ENCODE measurements at regions not wholly inside any gene's neighbourhood (a gene's known extent, or its start where the extent isn't known, plus 50 kb on each side); places are given as distances from the start of the nearest gene placed in this dataset.

DNA sequence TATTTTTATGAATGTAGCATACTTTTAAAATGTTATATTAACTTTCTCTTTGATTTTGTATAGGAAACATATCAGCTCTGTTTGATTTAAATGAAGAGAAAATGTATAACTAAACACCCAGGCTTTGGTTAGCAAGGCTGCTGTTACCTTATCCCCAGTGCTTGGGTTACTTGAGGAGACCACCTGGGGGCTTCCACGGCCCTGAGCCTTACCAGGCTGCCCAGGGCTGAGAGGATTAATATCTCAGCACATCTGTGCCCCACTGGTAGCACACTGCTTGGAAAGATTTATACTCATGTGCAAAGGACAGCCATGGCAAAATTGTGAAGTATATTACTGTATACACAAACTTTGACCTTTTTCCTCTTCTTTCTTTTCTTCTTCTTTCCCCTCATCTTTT, 752.9 kb downstream of the RAPGEF2 start:
- Histone ChIP-seq H3K4me3 (replicated peaks in 1 of 2; ENCODE audit: low read depth in 1 of 2, low read length in 2 of 2) (no peak overlapping the region), H3K27me3 (ENCODE audit: insufficient read depth, low read length) (no peaks in the 10 kb centered on the region), H3K36me3 (ENCODE audit: control insufficient read depth in 1 of 2, insufficient read depth in 2 of 2, low read length in 2 of 2) (no peaks in the 10 kb centered on the region), H3K4me1 (ENCODE audit: control insufficient read depth in 1 of 2, insufficient read depth in 2 of 2, low read length in 2 of 2) (no peaks in the 10 kb centered on the region), H3K9ac (ENCODE audit: low read length) (no peak overlapping the region), H3K9me2 (ENCODE audit: insufficient read depth) (no peaks in the 10 kb centered on the region), H2AFZ (ENCODE audit: low read depth, low read length, poor library complexity, severe bottlenecking) (no peak overlapping the region), H4K20me1 (ENCODE audit: insufficient read depth) (no peaks in the 10 kb centered on the region), H3K4me2 (ENCODE audit: low read length) (no peak overlapping the region), H3K79me2 (ENCODE audit: insufficient read depth, low read length) (no peaks in the 10 kb centered on the region), H3K27ac (ENCODE audit: low read depth, low read length) (no peak overlapping the region), H3K9me3 (ENCODE audit: control insufficient read depth in 1 of 2, insufficient read depth in 1 of 2, low read depth in 1 of 2, low read length in 2 of 2) (no peaks in the 10 kb centered on the region)
- ChIA-PET POLR2A (no interaction called here), RAD21 (ENCODE audit: low non-redundant PET in 1 of 2, low total read pairs in 2 of 2, uncharacterized antibody in 2 of 2, unreplicated experiment in 2 of 2) (no interaction called here), CTCF (no interaction called here)
- DNase-seq (ENCODE audit: low read depth, low spot score), result no peak
- intact Hi-C loops (cut with micrococcal nuclease), result no loop called here
- no TSS peak for BruUV-seq (replicated peaks)
- TF ChIP-seq ZFX (IDR thresholded peaks at IDR 0.05) (no peak), ELF1 (IDR thresholded peaks at IDR 0.05; ENCODE audit: borderline replicate concordance, low read depth) (no peak), SP1 (IDR thresholded peaks at IDR 0.05; ENCODE audit: low read depth) (no peak), EGR1 (IDR thresholded peaks at IDR 0.05; ENCODE audit: low read depth) (no peak), FOSL1 (IDR thresholded peaks at IDR 0.05; ENCODE audit: low read depth) (no peak), ZNF274 (IDR thresholded peaks at IDR 0.05; ENCODE audit: low read depth, low read length) (no peak), JUND (IDR thresholded peaks at IDR 0.05) (no peak), REST (IDR thresholded peaks at IDR 0.05; ENCODE audit: low read depth) (no peak), CBX3 (IDR thresholded peaks at IDR 0.05; ENCODE audit: low read depth) (no peak), POLR2A (IDR thresholded peaks at IDR 0.05; ENCODE audit: borderline replicate concordance, extremely low read depth, insufficient read depth, insufficient read length) (no peak), EZH2phosphoT487 (IDR thresholded peaks at IDR 0.05; ENCODE audit: borderline replicate concordance) (no peak), CEBPB (IDR thresholded peaks at IDR 0.05; ENCODE audit: low read depth) (no peak), POLR2AphosphoS5 (IDR thresholded peaks at IDR 0.05; ENCODE audit: low read depth, low read length) (no peak), YY1 (IDR thresholded peaks at IDR 0.05; ENCODE audit: extremely low read depth, insufficient replicate concordance, low read depth, low read length) (no peak), EZH2 (IDR thresholded peaks at IDR 0.05) (no peak)
- TF ChIP-seq, protein P1, sequence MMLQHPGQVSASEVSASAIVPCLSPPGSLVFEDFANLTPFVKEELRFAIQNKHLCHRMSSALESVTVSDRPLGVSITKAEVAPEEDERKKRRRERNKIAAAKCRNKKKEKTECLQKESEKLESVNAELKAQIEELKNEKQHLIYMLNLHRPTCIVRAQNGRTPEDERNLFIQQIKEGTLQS (IDR thresholded peaks at IDR 0.05), result no peak
- TF ChIP-seq, protein P2, sequence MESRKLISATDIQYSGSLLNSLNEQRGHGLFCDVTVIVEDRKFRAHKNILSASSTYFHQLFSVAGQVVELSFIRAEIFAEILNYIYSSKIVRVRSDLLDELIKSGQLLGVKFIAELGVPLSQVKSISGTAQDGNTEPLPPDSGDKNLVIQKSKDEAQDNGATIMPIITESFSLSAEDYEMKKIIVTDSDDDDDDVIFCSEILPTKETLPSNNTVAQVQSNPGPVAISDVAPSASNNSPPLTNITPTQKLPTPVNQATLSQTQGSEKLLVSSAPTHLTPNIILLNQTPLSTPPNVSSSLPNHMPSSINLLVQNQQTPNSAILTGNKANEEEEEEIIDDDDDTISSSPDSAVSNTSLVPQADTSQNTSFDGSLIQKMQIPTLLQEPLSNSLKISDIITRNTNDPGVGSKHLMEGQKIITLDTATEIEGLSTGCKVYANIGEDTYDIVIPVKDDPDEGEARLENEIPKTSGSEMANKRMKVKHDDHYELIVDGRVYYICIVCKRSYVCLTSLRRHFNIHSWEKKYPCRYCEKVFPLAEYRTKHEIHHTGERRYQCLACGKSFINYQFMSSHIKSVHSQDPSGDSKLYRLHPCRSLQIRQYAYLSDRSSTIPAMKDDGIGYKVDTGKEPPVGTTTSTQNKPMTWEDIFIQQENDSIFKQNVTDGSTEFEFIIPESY (IDR thresholded peaks at IDR 0.05; ENCODE audit: extremely low read depth, insufficient replicate concordance, low read length), result no peak
- ATAC-seq, result no peak

Measured in HCT116 (cell line).